SK-N-SH treated with all-trans-retinoic acid at 6 μM for 48 hours (cell line): ENCODE measurements at regions not wholly inside any gene's neighbourhood (a gene's known extent, or its start where the extent isn't known, plus 50 kb on each side); places are given as distances from the start of the nearest gene placed in this dataset.

Experiments used
- CREB5 ChIP-seq: fragments of 250-450 bp; sonication (Bioruptor Pico); IDR thresholded peaks from 2 replicates; pipeline ENCODE4 v1.5.1; 2020; ENCODE audit warnings: low read depth, mild to moderate bottlenecking, moderate library complexity
- PATZ1 ChIP-seq: fragments of 250-450 bp; sonication (Bioruptor Pico); IDR thresholded peaks from 2 replicates; pipeline ENCODE4 v1.8.0; 2020; ENCODE audit warnings: mild to moderate bottlenecking, moderate library complexity, borderline replicate concordance
- PPARA ChIP-seq: fragments of 250-450 bp; sonication (Bioruptor Pico); IDR thresholded peaks from 2 replicates; pipeline ENCODE4 v1.5.0; 2020; ENCODE audit warnings: mild to moderate bottlenecking, borderline replicate concordance
- RARB ChIP-seq: fragments of 250-450 bp; sonication (Bioruptor Pico); IDR thresholded peaks from 2 replicates; pipeline ENCODE4 v1.8.0; 2021; ENCODE audit warnings: mild to moderate bottlenecking, moderate library complexity
- SNAI2 ChIP-seq: fragments of 250-450 bp; sonication (Bioruptor Pico); IDR thresholded peaks from 2 replicates; pipeline ENCODE4 v1.5.0; 2020; ENCODE audit warnings: mild to moderate bottlenecking, moderate library complexity
- TOX ChIP-seq: fragments of 250-450 bp; sonication (Bioruptor Pico); IDR thresholded peaks from 2 replicates; pipeline ENCODE4 v1.8.0; 2021; ENCODE audit warnings: mild to moderate bottlenecking, moderate library complexity, borderline replicate concordance
- TSHZ2 ChIP-seq: fragments of 250-450 bp; sonication (Bioruptor Pico); IDR thresholded peaks from 2 replicates; pipeline ENCODE4 v1.5.0; 2020; ENCODE audit warnings: mild to moderate bottlenecking, moderate library complexity
- ZFP3 ChIP-seq: fragments of 250-450 bp; sonication (Bioruptor Pico); IDR thresholded peaks from 2 replicates; pipeline ENCODE4 v1.5.0; 2020; ENCODE audit warnings: mild to moderate bottlenecking, moderate library complexity
- ZFP30 ChIP-seq: fragments of 450-650 bp; formaldehyde crosslinking; IDR thresholded peaks from 2 replicates; pipeline ENCODE4 v1.5.0; 2022; ENCODE audit warnings: mild to moderate bottlenecking, moderate library complexity

- no peak for TF ChIP-seq ZFP3 (CRISPR knock-in tag)
- TF ChIP-seq SNAI2 (CRISPR knock-in tag), result no peak
- no peak for TF ChIP-seq RARB (CRISPR knock-in tag)
- TF ChIP-seq CREB5 (CRISPR knock-in tag), result no peak
- TF ChIP-seq PATZ1 (CRISPR knock-in tag), result no peak
- TF ChIP-seq TOX (CRISPR knock-in tag), result no peak
- TF ChIP-seq ZFP30 (CRISPR knock-in tag), result no peak
- no peak for TF ChIP-seq PPARA (CRISPR knock-in tag)
- no peak for TF ChIP-seq TSHZ2
Measured at GRCh38 chr21:23247334-23247733, 2249.1 kb downstream of the NCAM2 start.
